ENCODE measurements at regions not wholly inside any gene's neighbourhood (a gene's known extent, or its start where the extent isn't known, plus 50 kb on each side); places are given as distances from the start of the nearest gene placed in this dataset.

DNA sequence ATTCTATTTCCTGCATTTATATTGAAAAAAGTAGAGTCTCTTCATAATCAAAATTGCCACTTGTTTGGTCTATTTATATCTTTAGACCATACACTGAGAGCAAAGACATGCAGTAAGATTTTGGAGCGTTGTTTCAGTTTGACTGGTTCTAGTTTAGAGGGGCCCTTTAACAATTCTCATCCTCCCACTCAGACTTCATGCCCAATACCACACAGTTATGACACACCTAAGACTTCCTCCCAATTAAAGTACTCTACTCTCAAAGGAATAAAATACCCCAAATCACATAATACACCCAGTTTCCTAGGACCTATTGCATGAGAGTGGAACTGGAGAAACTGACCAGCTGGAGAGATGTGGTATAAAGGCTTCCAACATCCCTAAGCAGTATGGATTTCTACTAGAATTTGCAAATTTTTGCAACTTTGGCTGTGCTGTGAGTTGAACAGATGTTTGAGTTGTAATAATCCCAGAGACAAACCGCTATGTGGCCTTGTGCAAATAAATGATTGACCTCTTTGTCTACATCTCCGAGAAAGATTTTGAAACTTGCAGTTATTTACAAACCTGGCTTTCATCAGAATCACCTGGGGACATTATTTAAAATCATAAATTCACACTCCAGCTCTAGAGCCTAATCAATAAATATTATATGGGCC is 170.0 kb upstream of the ROBO2 start:
- no peak overlapping the region for H3K4me3 ChIP-seq
- H3K27ac ChIP-seq: no peak overlapping the region
- TF ChIP-seq CTCF (IDR thresholded peaks at IDR 0.05): no peak
- H3K9me3 ChIP-seq: no peaks in the 10 kb centered on the region
- no peak for ATAC-seq (ENCODE audit: insufficient number of reproducible peaks, low FRiP score, low read depth)
- no peaks in the 10 kb centered on the region for H3K36me3 ChIP-seq
- DNase-seq (ENCODE audit: low spot score): no peak
- no peaks in the 10 kb centered on the region for H3K4me1 ChIP-seq (ENCODE audit: control insufficient read depth in 1 of 2, low read depth in 2 of 2)
- no peaks in the 10 kb centered on the region for H3K27me3 ChIP-seq (replicated peaks; ENCODE audit: insufficient read depth)

DNA sequence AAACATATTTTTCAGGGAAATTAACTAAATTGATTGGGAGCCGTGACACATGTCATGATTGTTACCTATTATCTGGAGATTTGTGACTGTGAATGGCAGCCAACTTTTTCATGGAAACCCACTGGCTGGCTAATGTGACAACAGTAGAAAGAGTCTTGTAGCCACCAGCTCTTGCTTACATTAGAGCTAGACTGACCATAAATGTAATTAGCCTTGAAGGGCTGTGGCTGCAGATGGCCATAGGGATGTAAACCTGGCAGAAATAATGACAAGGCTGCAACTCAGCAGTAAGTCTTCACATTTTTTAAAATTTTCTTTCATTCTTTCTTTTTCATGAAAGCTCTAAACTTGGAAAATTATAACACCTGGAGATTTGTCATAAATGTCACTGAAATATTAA is 168.2 kb upstream of the ROBO2 start:
- TF ChIP-seq CTCF (IDR thresholded peaks at IDR 0.05): no peak
- Histone ChIP-seq H3K4me3 (no peak overlapping the region), H3K27ac (no peak overlapping the region), H3K27me3 (replicated peaks; ENCODE audit: insufficient read depth) (no peaks in the 10 kb centered on the region), H3K9me3 (no peaks in the 10 kb centered on the region), H3K36me3 (no peaks in the 10 kb centered on the region), H3K4me1 (ENCODE audit: control insufficient read depth in 1 of 2, low read depth in 2 of 2) (no peaks in the 10 kb centered on the region)
- ATAC-seq (ENCODE audit: insufficient number of reproducible peaks, low FRiP score, low read depth) (no peak), DNase-seq (ENCODE audit: low spot score) (no peak)

DNA sequence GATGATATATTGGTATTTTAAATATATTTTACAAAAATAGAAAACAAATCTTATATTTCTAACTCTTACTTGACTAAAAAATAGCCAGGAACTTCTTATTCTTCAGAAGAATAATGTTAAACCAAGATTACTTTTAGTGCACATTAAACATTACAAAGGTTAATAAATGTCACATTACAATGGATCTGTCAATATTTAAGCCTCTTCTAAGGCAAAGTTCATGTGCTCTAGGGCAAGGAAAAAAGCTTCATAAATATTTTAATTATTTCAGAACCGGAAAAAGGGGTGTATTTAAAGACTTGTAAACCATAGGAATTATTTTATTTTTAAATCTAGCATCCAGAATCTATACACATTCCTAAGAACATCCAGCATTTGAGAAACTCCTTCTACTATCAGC is 166.9 kb upstream of the ROBO2 start:
- no peak overlapping the region for H3K4me3 ChIP-seq
- H3K9me3 ChIP-seq: no peaks in the 10 kb centered on the region
- DNase-seq (ENCODE audit: low spot score) (no peak), ATAC-seq (ENCODE audit: insufficient number of reproducible peaks, low FRiP score, low read depth) (no peak)
- H3K27ac ChIP-seq: no peak overlapping the region
- no peaks in the 10 kb centered on the region for H3K36me3 ChIP-seq
- no peaks in the 10 kb centered on the region for H3K4me1 ChIP-seq (ENCODE audit: control insufficient read depth in 1 of 2, low read depth in 2 of 2)
- no peaks in the 10 kb centered on the region for H3K27me3 ChIP-seq (replicated peaks; ENCODE audit: insufficient read depth)
- TF ChIP-seq CTCF (IDR thresholded peaks at IDR 0.05): no peak

DNA sequence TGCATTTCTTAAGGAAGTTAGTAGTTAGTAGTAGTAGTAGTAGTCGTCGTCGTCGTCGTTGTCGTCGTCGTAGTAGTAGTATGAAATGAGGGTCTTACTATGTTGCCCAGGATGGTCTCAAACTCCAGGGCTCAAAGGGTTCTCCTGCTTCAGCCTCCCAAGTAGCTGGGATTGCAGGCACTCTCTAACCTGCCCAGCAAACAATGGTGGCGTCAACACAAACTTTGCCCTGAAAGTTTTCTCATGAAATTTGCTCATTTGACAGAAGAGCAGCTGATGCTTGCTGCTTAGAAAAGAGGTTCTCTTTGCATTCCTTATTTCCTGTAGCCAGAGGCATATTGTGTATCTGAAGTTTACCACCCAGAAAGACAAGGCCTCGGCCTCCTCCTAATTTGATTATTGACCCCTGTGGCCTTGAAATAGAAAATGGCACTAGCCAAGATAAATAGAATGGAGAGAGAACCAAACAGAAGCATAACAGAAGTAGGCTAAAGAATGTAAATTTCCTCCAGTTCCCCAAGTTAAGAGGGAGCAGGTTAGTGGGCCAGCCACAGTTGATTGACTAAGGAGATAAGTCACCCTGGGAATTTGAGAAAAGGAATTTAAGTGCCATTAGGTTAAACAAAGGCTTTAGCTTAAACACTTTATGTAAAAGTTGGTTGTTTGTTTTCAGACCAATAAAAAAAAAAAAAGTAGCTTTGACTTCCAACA is 166.2 kb upstream of the ROBO2 start:
- no peak for ATAC-seq (ENCODE audit: insufficient number of reproducible peaks, low FRiP score, low read depth)
- Histone ChIP-seq H3K4me1 (ENCODE audit: control insufficient read depth in 1 of 2, low read depth in 2 of 2) (no peaks in the 10 kb centered on the region), H3K27me3 (replicated peaks; ENCODE audit: insufficient read depth) (no peaks in the 10 kb centered on the region), H3K36me3 (no peaks in the 10 kb centered on the region), H3K4me3 (no peak overlapping the region), H3K27ac (no peak overlapping the region), H3K9me3 (no peaks in the 10 kb centered on the region)
- no peak for TF ChIP-seq CTCF (IDR thresholded peaks at IDR 0.05)
- no peak for DNase-seq (ENCODE audit: low spot score)

- H3K27ac ChIP-seq: no peak overlapping the region
- DNase-seq (ENCODE audit: low spot score): no peak
- no peaks in the 10 kb centered on the region for H3K9me3 ChIP-seq
- H3K4me1 ChIP-seq (ENCODE audit: control insufficient read depth in 1 of 2, low read depth in 2 of 2): no peaks in the 10 kb centered on the region
- H3K27me3 ChIP-seq (replicated peaks; ENCODE audit: insufficient read depth): no peaks in the 10 kb centered on the region
- H3K4me3 ChIP-seq: no peak overlapping the region
- no peaks in the 10 kb centered on the region for H3K36me3 ChIP-seq
- TF ChIP-seq CTCF (IDR thresholded peaks at IDR 0.05): no peak
- ATAC-seq (ENCODE audit: insufficient number of reproducible peaks, low FRiP score, low read depth): no peak
Observed at GRCh38 chr3:76879959-76880358, 159.9 kb upstream of the ROBO2 start.

Data from thoracic aorta (tissue), 2 donors.